H1 (cell line): ENCODE measurements at regions not wholly inside any gene's neighbourhood (a gene's known extent, or its start where the extent isn't known, plus 50 kb on each side); places are given as distances from the start of the nearest gene placed in this dataset.

Experiments used
- CTCF ChIA-PET: fragments of 300-600 bp; sonication (Branson Sonifier 250); formaldehyde crosslinking; loops from one replicate; lab custom pipeline; 2021; ENCODE audit not compliant: partially characterized antibody; lab: Charles Lee
- POLR2A ChIA-PET: fragments of 300-600 bp; sonication (Branson Sonifier 250); formaldehyde crosslinking; loops from one replicate; lab custom pipeline; 2021; ENCODE audit warnings: inconsistent platforms; ENCODE audit not compliant: partially characterized antibody; lab: Charles Lee
- DNase-seq, 2 experiments: peaks; one replicate each; pipeline versions ENCODE4 v3.0.0 to v3.0.0-alpha.2; 2010 to 2022; ENCODE audit warnings: low spot score in 2 of 2, low read depth in 1 of 2, mixed read lengths in 1 of 2
- FAIRE-seq: peaks from 2 replicates; lab custom pipeline; 2011; peaks lifted over from hg19 to GRCh38; lab: Jason Lieb, UNC
- H2AFZ ChIP-seq: 2 replicates; pipeline ENCODE4 v1.8.1; 2012; ENCODE audit warnings: low read length, inconsistent platforms
- H2AK5ac ChIP-seq: 2 replicates; pipeline ENCODE4 v1.6.1; 2013; ENCODE audit warnings: low read depth, low read length
- H2BK120ac ChIP-seq: replicated peaks from 2 replicates; pipeline ENCODE3; 2013; ENCODE audit warnings: low read depth, low read length, inconsistent platforms
- H2BK12ac ChIP-seq: 2 replicates; pipeline ENCODE4 v1.6.1; 2013; ENCODE audit warnings: low read depth, low read length
- H2BK15ac ChIP-seq: 2 replicates; pipeline ENCODE4 v1.6.1; 2013; ENCODE audit warnings: low read length
- H2BK20ac ChIP-seq: 2 replicates; pipeline ENCODE4 v1.6.1; 2013; ENCODE audit warnings: low read length
- H2BK5ac ChIP-seq: 2 replicates; pipeline ENCODE4 v1.6.1; 2013; ENCODE audit warnings: low read depth, low read length
- H3K14ac ChIP-seq: 2 replicates; pipeline ENCODE4 v1.6.1; 2013; ENCODE audit warnings: inconsistent platforms; ENCODE audit not compliant: insufficient read length
- H3K18ac ChIP-seq: 2 replicates; pipeline ENCODE4 v1.6.1; 2013; ENCODE audit warnings: low read length; ENCODE audit errors: extremely low read depth
- H3K23ac ChIP-seq: 2 replicates; pipeline ENCODE4 v1.6.1; 2013; ENCODE audit warnings: inconsistent platforms; ENCODE audit not compliant: insufficient read length
- H3K23me2 ChIP-seq: 2 replicates; pipeline ENCODE4 v1.6.1; 2013; ENCODE audit warnings: low read depth, low read length
- H3K27ac ChIP-seq: 2 replicates; pipeline ENCODE4 v1.6.1; 2011; ENCODE audit warnings: low read depth, low read length, inconsistent platforms
- H3K27me3 ChIP-seq, 4 experiments: replicated peaks in 1 of 4; 1 replicate in 1 of 4; 2 replicates in 3 of 4; pipeline versions ENCODE4 v1.6.1 to v1.8.1; 2011 to 2013; ENCODE audit warnings: low read length in 3 of 4, mild to moderate bottlenecking in 3 of 4, inconsistent platforms in 2 of 4, mixed read lengths in 2 of 4, moderate library complexity in 1 of 4; ENCODE audit not compliant: control insufficient read depth in 3 of 4, insufficient read depth in 3 of 4; ENCODE audit errors: extremely low read depth in 1 of 4
- H3K36me3 ChIP-seq, 4 experiments: 2 replicates each; pipeline versions ENCODE4 v1.6.1 to v1.8.1; 2011 to 2013; ENCODE audit warnings: mild to moderate bottlenecking in 4 of 4, low read length in 3 of 4, moderate library complexity in 2 of 4, control low read depth in 1 of 4, inconsistent platforms in 1 of 4; ENCODE audit not compliant: insufficient read depth in 4 of 4, control insufficient read depth in 2 of 4
- H3K4ac ChIP-seq: replicated peaks from 2 replicates; pipeline ENCODE3; 2013; ENCODE audit warnings: low read length, low read depth, mixed read lengths, inconsistent platforms; ENCODE audit not compliant: insufficient read length
- H3K4me1 ChIP-seq, 4 experiments: replicated peaks in 1 of 4; 1 replicate in 1 of 4; 2 replicates in 3 of 4; pipeline versions ENCODE4 v1.6.1 to v1.8.1; 2011 to 2013; ENCODE audit warnings: low read length in 3 of 4, inconsistent platforms in 2 of 4, mixed read lengths in 1 of 4; ENCODE audit not compliant: insufficient read depth in 4 of 4, control insufficient read depth in 3 of 4
- H3K4me2 ChIP-seq, 2 experiments: 2 replicates each; pipeline versions ENCODE4 v1.6.1 to v1.8.1; 2011 to 2013; ENCODE audit warnings: low read depth in 2 of 2, low read length in 2 of 2, control low read depth in 1 of 2, inconsistent platforms in 1 of 2, mild to moderate bottlenecking in 1 of 2; ENCODE audit not compliant: insufficient read depth in 1 of 2
- H3K4me3 ChIP-seq, 4 experiments: fragments of 200-600, 300-600 bp in 1 of 4; sonication (generic), shearing (Covaris generic), sonication (Bioruptor Twin) in 1 of 4; 2 replicates each; pipeline versions ENCODE4 v1.5.1 to v1.8.1; 2011 to 2016; ENCODE audit warnings: low read length in 4 of 4, low read depth in 3 of 4, control low read depth in 2 of 4, inconsistent platforms in 2 of 4, mild to moderate bottlenecking in 2 of 4, mixed read lengths in 1 of 4, moderate library complexity in 1 of 4; ENCODE audit not compliant: insufficient read depth in 2 of 4; ENCODE audit errors: extremely low read depth in 1 of 4
- H3K56ac ChIP-seq: replicated peaks from 2 replicates; pipeline ENCODE3; 2013; ENCODE audit warnings: low read depth, mild to moderate bottlenecking, mixed read lengths, low read length, inconsistent platforms; ENCODE audit not compliant: insufficient read length
- H3K79me1 ChIP-seq: 2 replicates; pipeline ENCODE4 v1.6.1; 2013; ENCODE audit warnings: low read depth, low read length, control low read depth
- H3K79me2 ChIP-seq, 2 experiments: 2 replicates each; pipeline versions ENCODE4 v1.6.1 to v1.8.1; 2012 to 2013; ENCODE audit warnings: low read length in 2 of 2, mild to moderate bottlenecking in 2 of 2, inconsistent platforms in 1 of 2; ENCODE audit not compliant: insufficient read depth in 2 of 2, control insufficient read depth in 1 of 2
- H3K9ac ChIP-seq, 4 experiments: replicated peaks in 1 of 4; 1 replicate in 1 of 4; 2 replicates in 3 of 4; pipeline versions ENCODE4 v1.6.1 to v1.8.1; 2011 to 2013; ENCODE audit warnings: low read depth in 3 of 4, low read length in 3 of 4, control low read depth in 2 of 4, mild to moderate bottlenecking in 2 of 4, moderate library complexity in 2 of 4, inconsistent platforms in 1 of 4; ENCODE audit errors: extremely low read depth in 1 of 4
- H3K9me3 ChIP-seq, 2 experiments: 2 replicates each; pipeline versions ENCODE4 v1.6.1 to v1.8.1; 2012 to 2013; ENCODE audit warnings: mild to moderate bottlenecking in 2 of 2, moderate library complexity in 2 of 2, control low read depth in 1 of 2, inconsistent platforms in 1 of 2, low read depth in 1 of 2, low read length in 1 of 2, mixed read lengths in 1 of 2; ENCODE audit not compliant: insufficient read depth in 2 of 2
- H4K20me1 ChIP-seq, 2 experiments: replicated peaks in 1 of 2; 2 replicates each; pipeline versions ENCODE3 to v1.8.1; 2011 to 2013; ENCODE audit warnings: inconsistent platforms in 2 of 2, low read length in 2 of 2, mild to moderate bottlenecking in 1 of 2; ENCODE audit not compliant: insufficient read depth in 2 of 2, control insufficient read depth in 1 of 2
- H4K5ac ChIP-seq: 2 replicates; pipeline ENCODE4 v1.6.1; 2013; ENCODE audit warnings: low read length, low read depth, mixed read lengths, inconsistent platforms; ENCODE audit not compliant: insufficient read length
- H4K8ac ChIP-seq: 2 replicates; pipeline ENCODE4 v1.8.0; 2013; ENCODE audit warnings: mild to moderate bottlenecking, moderate library complexity, low read length, inconsistent platforms; ENCODE audit not compliant: insufficient read depth; ENCODE audit errors: extremely low read depth
- H4K91ac ChIP-seq: replicated peaks from 2 replicates; pipeline ENCODE3; 2013; ENCODE audit warnings: low read length, mixed read lengths, inconsistent platforms; ENCODE audit not compliant: insufficient read length
- BACH1 ChIP-seq: IDR thresholded peaks from 2 replicates; pipeline ENCODE4 v1.6.1; 2012; ENCODE audit warnings: low read length, improper control_type of control experiment
- KDM1A ChIP-seq: fragments of 200-600, 300-600 bp; sonication (generic); IDR thresholded peaks from 2 replicates; pipeline ENCODE4 v1.7.1; 2016; ENCODE audit warnings: mild to moderate bottlenecking, low read length, borderline replicate concordance
- TEAD4 ChIP-seq: IDR thresholded peaks from 2 replicates; pipeline ENCODE4 v1.6.1; 2012; ENCODE audit warnings: low read depth, low read length, inconsistent platforms, mixed read lengths
- WGBS, 2 experiments: shearing (Covaris generic) in 1 of 2; methylation state at CpG; one replicate each; pipeline versions ENCODE4 v1.1.6 to v1.1.7; 2013 to 2015; ENCODE audit warnings: low lambda C conversion rate in 2 of 2, mixed read lengths in 2 of 2, inconsistent platforms in 1 of 2, low coverage in 1 of 2, missing lambda C conversion rate in 1 of 2; ENCODE audit not compliant: insufficient replicate concordance in 2 of 2, insufficient coverage in 1 of 2, insufficient read length in 1 of 2; ENCODE audit errors: extremely low coverage in 1 of 2, missing lambda C conversion rate in 1 of 2; 5-methylcytosine and 5-hydroxymethylcytosine counted together

- Histone ChIP-seq H2BK5ac (no peak overlapping the region), H3K79me2 (no peaks in the 10 kb centered on the region), H2AK5ac (no peak overlapping the region), H3K79me1 (no peaks in the 10 kb centered on the region), H2AFZ (no peak overlapping the region), H3K23ac (no peak overlapping the region), H3K27me3 (no peaks in the 10 kb centered on the region), H3K27ac (no peak overlapping the region), H3K4me2 (no peak overlapping the region), H3K4ac (no peak overlapping the region), H3K4me1 (no peaks in the 10 kb centered on the region), H2BK12ac (no peak overlapping the region), H2BK15ac (no peak overlapping the region), H3K56ac (no peak overlapping the region), H3K14ac (no peak overlapping the region), H4K5ac (no peak overlapping the region), H3K9ac (no peak overlapping the region), H3K4me3 (no peak overlapping the region), H3K18ac (no peak overlapping the region), H3K23me2 (no peaks in the 10 kb centered on the region), H3K36me3 (no peaks in the 10 kb centered on the region), H3K9me3 (no peaks in the 10 kb centered on the region), H2BK20ac (no peak overlapping the region), H4K91ac (no peak overlapping the region), H2BK120ac (no peak overlapping the region), H4K8ac (no peak overlapping the region), H4K20me1 (no peaks in the 10 kb centered on the region)
- 87% methylated on average over 2 of the region's 2 CpGs; no CpG with 5 or more reads in 1 of the 2 experiments for WGBS, 2 experiments
- no peak for FAIRE-seq
- no peak for DNase-seq
- ChIA-PET CTCF (no interaction called here), POLR2A (no interaction called here)
- TF ChIP-seq TEAD4, result no peak
- no peak for TF ChIP-seq KDM1A
- no peak for TF ChIP-seq BACH1
These were observed 128.3 kb upstream of the KLHL29 start for GRCh38 chr2:23256643-23257042.
